ENCODE measurements at regions not wholly inside any gene's neighbourhood (a gene's known extent, or its start where the extent isn't known, plus 50 kb on each side); places are given as distances from the start of the nearest gene placed in this dataset.

DNA sequence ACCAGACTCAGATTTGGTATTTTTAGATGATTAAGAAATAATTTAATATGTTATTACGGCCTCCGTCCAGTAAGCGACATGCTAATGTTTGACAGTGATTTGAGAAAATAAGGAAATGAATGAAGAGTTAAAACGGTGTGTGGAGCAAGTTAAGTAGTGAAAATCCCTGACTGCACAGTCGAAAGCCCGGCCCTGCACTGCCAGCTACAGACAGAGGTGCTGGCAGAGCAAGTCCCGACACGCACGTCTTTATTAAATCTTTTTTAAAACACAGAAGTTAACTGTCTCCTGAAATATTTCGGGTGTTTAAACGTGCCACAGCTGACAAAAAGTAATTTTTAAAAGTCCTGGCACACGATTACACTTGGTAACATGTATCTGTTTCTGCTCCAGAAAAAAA, 293.4 kb upstream of the RNF32 start:
- intact Hi-C loops (cut with micrococcal nuclease), result no loop called here
- H3K27me3 ChIP-seq (replicated peaks in 1 of 4; ENCODE audit: control extremely low read depth in 1 of 4, control insufficient read depth in 3 of 4, insufficient read depth in 4 of 4, low read length in 3 of 4), result no peaks in the 10 kb centered on the region
- no peaks in the 10 kb centered on the region for H3K4me1 ChIP-seq (ENCODE audit: control insufficient read depth in 2 of 2, insufficient read depth in 2 of 2, low read length in 2 of 2)
- no peaks in the 10 kb centered on the region for H3K4me1 Mint-ChIP-seq
- 92% methylated on average over 7 of the region's 12 CpGs for WGBS (ENCODE audit: insufficient coverage)
- H3K9me3 ChIP-seq (ENCODE audit: control extremely low read depth in 1 of 3, control insufficient read depth in 2 of 3, insufficient read depth in 1 of 3, low read length in 2 of 3), result peaks cover 0 to 21% (median 0%) of the 10 kb centered on the region in 3 donors
- POLR2A ChIA-PET, result no interaction called here
- DNase-seq (no peak), ATAC-seq (ENCODE audit: low read depth) (no peak)
- CTCF ChIA-PET, result no interaction called here
- no peak overlapping the region for H3K27ac ChIP-seq (ENCODE audit: low read length in 2 of 2)
- H2AFZ ChIP-seq (ENCODE audit: insufficient read depth, low read depth, low read length, poor library complexity, severe bottlenecking), result no peak overlapping the region
- H3K27me3 Mint-ChIP-seq, result no peaks in the 10 kb centered on the region
- no peak overlapping the region for H3K4me2 ChIP-seq (replicated peaks; ENCODE audit: low read depth, low read length, poor library complexity, severe bottlenecking)
- no peak overlapping the region for H3K9ac ChIP-seq (ENCODE audit: low read length)
- H3K36me3 ChIP-seq (replicated peaks in 1 of 2; ENCODE audit: control extremely low read depth in 1 of 2, control insufficient read depth in 1 of 2, extremely low read depth in 1 of 2, insufficient read depth in 2 of 2, low read length in 1 of 2), result no peaks in the 10 kb centered on the region
- TF ChIP-seq EZH2 (IDR thresholded peaks at IDR 0.05; ENCODE audit: borderline replicate concordance, insufficient read depth, low read depth, low read length, poor library complexity, severe bottlenecking), result no peak
- no peak for TF ChIP-seq CTCF (IDR thresholded peaks at IDR 0.05)
- H3K4me3 Mint-ChIP-seq, result no peak overlapping the region
- H3K79me2 ChIP-seq (ENCODE audit: control insufficient read depth, insufficient read depth, low read length), result no peaks in the 10 kb centered on the region
- no peak overlapping the region for H3K27ac Mint-ChIP-seq
- H4K20me1 ChIP-seq (ENCODE audit: control insufficient read depth, insufficient read depth, low read length, poor library complexity, severe bottlenecking), result no peaks in the 10 kb centered on the region
- no peak overlapping the region for H3K4me3 ChIP-seq (ENCODE audit: control extremely low read depth in 1 of 5, extremely low read depth in 1 of 5, insufficient read depth in 1 of 5, low read depth in 2 of 5, low read length in 4 of 5)
- H3K9me3 Mint-ChIP-seq (ENCODE audit: insufficient read depth), result no peaks in the 10 kb centered on the region

DNA sequence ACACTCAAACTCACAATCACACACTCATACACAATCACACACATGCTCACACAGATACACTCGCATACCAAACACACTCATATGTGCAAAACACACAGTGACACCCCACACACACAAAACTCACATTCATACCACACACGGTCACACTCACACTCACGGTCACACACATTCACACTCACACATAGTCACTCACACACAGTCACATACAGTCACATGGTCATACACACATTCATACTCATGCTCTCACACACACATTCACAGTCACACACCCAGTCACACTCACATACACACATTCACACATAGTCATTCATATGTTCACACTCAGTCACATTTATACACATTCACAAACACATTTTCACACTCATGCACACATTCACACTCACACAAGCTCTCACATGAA, 296.0 kb upstream of the RNF32 start:
- TF ChIP-seq EZH2 (IDR thresholded peaks at IDR 0.05; ENCODE audit: borderline replicate concordance, insufficient read depth, low read depth, low read length, poor library complexity, severe bottlenecking) (no peak), CTCF (IDR thresholded peaks at IDR 0.05) (no peak)
- Mint-ChIP-seq H3K27me3 (no peaks in the 10 kb centered on the region), H3K27ac (no peak overlapping the region), H3K9me3 (ENCODE audit: insufficient read depth) (no peaks in the 10 kb centered on the region), H3K4me1 (no peaks in the 10 kb centered on the region), H3K4me3 (no peak overlapping the region)
- ATAC-seq (ENCODE audit: low read depth) (no peak), DNase-seq (no peak)
- H2AFZ ChIP-seq (ENCODE audit: insufficient read depth, low read depth, low read length, poor library complexity, severe bottlenecking), result no peak overlapping the region
- H3K9ac ChIP-seq (ENCODE audit: low read length), result no peak overlapping the region
- ChIA-PET POLR2A (no interaction called here), CTCF (no interaction called here)
- H3K4me3 ChIP-seq (ENCODE audit: control extremely low read depth in 1 of 5, extremely low read depth in 1 of 5, insufficient read depth in 1 of 5, low read depth in 2 of 5, low read length in 4 of 5), result no peak overlapping the region
- intact Hi-C loops (cut with micrococcal nuclease), result no loop called here
- no peaks in the 10 kb centered on the region for H3K36me3 ChIP-seq (replicated peaks in 1 of 2; ENCODE audit: control extremely low read depth in 1 of 2, control insufficient read depth in 1 of 2, extremely low read depth in 1 of 2, insufficient read depth in 2 of 2, low read length in 1 of 2)
- no peaks in the 10 kb centered on the region for H3K4me1 ChIP-seq (ENCODE audit: control insufficient read depth in 2 of 2, insufficient read depth in 2 of 2, low read length in 2 of 2)
- H3K9me3 ChIP-seq (ENCODE audit: control extremely low read depth in 1 of 3, control insufficient read depth in 2 of 3, insufficient read depth in 1 of 3, low read length in 2 of 3), result peaks cover 0 to 27% (median 0%) of the 10 kb centered on the region in 3 donors
- no peaks in the 10 kb centered on the region for H3K79me2 ChIP-seq (ENCODE audit: control insufficient read depth, insufficient read depth, low read length)
- H3K27ac ChIP-seq (ENCODE audit: low read length in 2 of 2), result no peak overlapping the region
- no peaks in the 10 kb centered on the region for H3K27me3 ChIP-seq (replicated peaks in 1 of 4; ENCODE audit: control extremely low read depth in 1 of 4, control insufficient read depth in 3 of 4, insufficient read depth in 4 of 4, low read length in 3 of 4)
- H4K20me1 ChIP-seq (ENCODE audit: control insufficient read depth, insufficient read depth, low read length, poor library complexity, severe bottlenecking), result no peaks in the 10 kb centered on the region
- 100% methylated on average over 3 of the region's 3 CpGs for WGBS (ENCODE audit: insufficient coverage)
- no peak overlapping the region for H3K4me2 ChIP-seq (replicated peaks; ENCODE audit: low read depth, low read length, poor library complexity, severe bottlenecking)

Data from B cell (primary cell).